Activated naive CD4-positive, alpha-beta T cell treated with anti-CD3 and anti-CD28 coated beads, Interleukin-2, amount 10 ng/mL, durations not matched to agents 7 days and 5 days (primary cell): ENCODE measurements at regions not wholly inside any gene's neighbourhood (a gene's known extent, or its start where the extent isn't known, plus 50 kb on each side); places are given as distances from the start of the nearest gene placed in this dataset.
A peak's percentile ranks its signal among the peaks of the same experiment; 100 is the strongest.
"Not testable (repeated sequence)": the region's sequence is repeated elsewhere in the genome, so short reads cannot be mapped to it uniquely, and the experiment has no call there.

Experiments used
- CTCF ChIA-PET: fragments of 350-600 bp; sonication (Branson Sonifier 250); formaldehyde crosslinking; loops from one replicate; lab custom pipeline; 2021; ENCODE audit warnings: antibody characterized with exemption; lab: Charles Lee
- DNase-seq: peaks from one replicate; pipeline ENCODE4 v3.0.0-alpha.2; 2020
- H3K27ac Mint-ChIP-seq: one replicate; pipeline ENCODE4 v1.8.0; 2021; ENCODE audit warnings: mild to moderate bottlenecking, moderate library complexity, mixed read lengths
- H3K27me3 Mint-ChIP-seq: one replicate; pipeline ENCODE4 v1.8.0; 2021; ENCODE audit warnings: mild to moderate bottlenecking, mixed read lengths
- H3K36me3 Mint-ChIP-seq: one replicate; pipeline ENCODE4 v1.8.0; 2021; ENCODE audit warnings: mixed read lengths
- H3K4me1 Mint-ChIP-seq: one replicate; pipeline ENCODE4 v1.8.0; 2021; ENCODE audit warnings: mixed read lengths
- H3K4me3 Mint-ChIP-seq: one replicate; pipeline ENCODE4 v1.8.0; 2021; ENCODE audit warnings: mild to moderate bottlenecking, moderate library complexity, mixed read lengths
- H3K9me3 Mint-ChIP-seq: one replicate; pipeline ENCODE4 v1.8.0; 2021; ENCODE audit warnings: mixed read lengths

DNA sequence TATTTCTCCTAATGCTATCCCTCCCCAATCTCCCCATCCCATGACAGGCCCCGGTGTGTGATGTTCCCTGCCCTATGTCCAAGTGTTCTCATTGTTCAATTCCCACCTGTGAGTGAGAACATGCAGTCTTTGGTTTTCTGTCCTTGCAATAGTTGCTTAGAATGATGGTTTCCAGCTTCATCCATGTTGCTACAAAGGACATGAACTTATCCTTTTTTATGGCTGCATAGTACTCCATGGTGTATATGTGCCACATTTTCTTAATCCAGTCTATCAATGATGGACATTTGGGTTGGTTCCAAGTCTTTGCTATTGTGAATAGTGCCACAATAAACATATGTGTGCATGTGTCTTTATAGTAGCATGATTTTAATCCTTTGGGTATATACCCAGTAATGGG is 51.3 kb upstream of the RIOK2 start:
- H3K4me1 Mint-ChIP-seq, DNase-seq, H3K36me3 Mint-ChIP-seq, H3K27me3 Mint-ChIP-seq, H3K27ac Mint-ChIP-seq, H3K4me3 Mint-ChIP-seq, CTCF ChIA-PET, H3K9me3 Mint-ChIP-seq: not testable (repeated sequence)

DNA sequence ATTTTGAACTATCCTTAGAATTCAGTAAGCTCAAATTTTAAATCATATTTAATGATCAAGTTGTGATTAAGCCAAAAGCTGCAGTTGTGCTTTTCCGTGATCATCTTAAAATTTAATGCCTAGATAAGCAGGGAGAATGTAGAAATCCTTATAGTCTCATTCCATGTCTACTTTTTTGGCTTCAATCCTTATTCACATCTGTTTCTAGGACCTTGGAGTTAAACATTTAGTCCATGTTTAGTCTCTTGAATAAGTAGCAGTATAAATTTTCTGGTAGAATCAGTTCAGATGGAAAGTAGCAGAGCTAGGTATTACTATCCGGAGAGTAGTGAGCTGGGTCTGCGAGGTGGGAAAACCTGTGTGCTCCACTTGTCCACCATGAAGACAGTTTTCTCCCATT is 59.3 kb upstream of the RIOK2 start:
- Mint-ChIP-seq H3K4me3 (no peak overlapping the region), H3K4me1 (no peaks in the 10 kb centered on the region)
- CTCF ChIA-PET, result no interaction called here

DNA sequence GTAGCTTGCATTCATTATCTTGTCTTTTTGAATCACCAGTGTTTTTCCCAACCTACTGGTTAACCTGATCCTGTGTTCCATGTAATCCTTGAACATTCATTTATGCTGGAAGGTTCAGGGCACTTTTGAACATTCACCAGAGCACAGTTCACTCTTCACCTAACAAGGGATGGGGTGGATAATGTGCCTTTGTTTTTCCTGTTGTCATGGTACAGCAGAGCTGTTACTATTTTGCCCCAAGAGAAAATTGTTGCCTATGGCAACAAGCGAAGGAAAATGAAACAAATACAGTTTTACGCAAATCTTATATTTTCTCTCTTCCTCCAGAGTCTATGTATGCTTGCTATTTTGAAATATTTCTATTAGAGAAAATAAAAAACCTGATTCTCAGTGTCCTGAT is 60.3 kb upstream of the RIOK2 start:
- CTCF ChIA-PET, result no interaction called here
- no peak for DNase-seq
- no peaks in the 10 kb centered on the region for H3K27me3 Mint-ChIP-seq
- no peaks in the 10 kb centered on the region for H3K9me3 Mint-ChIP-seq
- H3K27ac Mint-ChIP-seq, result no peak overlapping the region
- no peaks in the 10 kb centered on the region for H3K4me1 Mint-ChIP-seq
- H3K4me3 Mint-ChIP-seq, result no peak overlapping the region
- H3K36me3 Mint-ChIP-seq, result no peaks in the 10 kb centered on the region

More for the DNA sequence above, 59.3 kb upstream of the RIOK2 start:
- H3K27ac Mint-ChIP-seq, result no peak overlapping the region
- no peaks in the 10 kb centered on the region for H3K9me3 Mint-ChIP-seq
- H3K36me3 Mint-ChIP-seq, result no peaks in the 10 kb centered on the region
- H3K27me3 Mint-ChIP-seq, result no peaks in the 10 kb centered on the region
- no peak for DNase-seq

DNA sequence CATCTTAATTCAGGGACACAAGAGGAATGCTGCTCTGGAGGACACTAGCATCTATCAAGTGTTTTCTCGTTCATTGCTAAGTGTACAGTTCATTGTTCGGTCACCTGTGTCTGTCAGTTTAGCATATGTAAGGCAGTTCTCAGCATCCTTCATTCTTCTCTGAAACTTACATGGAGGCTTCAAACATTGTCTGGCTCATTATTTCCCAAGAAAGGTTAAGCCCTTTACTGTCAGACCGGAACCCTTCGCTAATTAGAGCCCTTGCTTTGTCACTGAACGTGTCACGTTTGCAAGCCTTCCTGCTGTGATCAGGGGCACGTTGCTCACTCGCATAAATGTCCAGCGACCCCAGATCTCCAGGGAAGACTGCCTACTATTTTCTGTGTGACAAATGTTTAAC is 62.3 kb upstream of the RIOK2 start:
- DNase-seq, result no peak
- Mint-ChIP-seq H3K36me3 (no peaks in the 10 kb centered on the region), H3K4me1 (no peaks in the 10 kb centered on the region), H3K4me3 (no peak overlapping the region), H3K9me3 (no peaks in the 10 kb centered on the region), H3K27me3 (no peaks in the 10 kb centered on the region), H3K27ac (no peak overlapping the region)
- CTCF ChIA-PET, result no interaction called here

DNA sequence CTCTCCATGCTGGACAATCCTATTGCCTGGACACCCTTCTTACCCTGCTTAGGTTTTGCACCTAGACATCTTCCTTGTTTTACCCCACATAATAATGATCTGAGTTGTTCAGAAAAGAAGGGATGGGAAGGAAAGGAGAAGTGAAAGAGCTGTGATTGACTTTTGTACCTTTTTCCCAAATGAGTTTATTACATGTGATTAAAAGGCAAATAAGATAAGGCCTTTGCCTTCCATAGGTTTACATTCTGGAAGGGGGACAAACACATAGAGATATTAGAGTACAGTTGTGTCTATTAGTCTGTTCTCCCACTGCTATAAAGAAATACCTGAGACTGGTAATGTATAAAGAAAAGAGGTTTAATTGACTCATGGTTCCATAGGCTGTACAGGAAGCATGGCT is 67.1 kb upstream of the RIOK2 start:
- no peaks in the 10 kb centered on the region for H3K9me3 Mint-ChIP-seq
- CTCF ChIA-PET, result no interaction called here
- H3K4me3 Mint-ChIP-seq, result no peak overlapping the region
- no peak for DNase-seq
- H3K27ac Mint-ChIP-seq, result no peak overlapping the region
- no peaks in the 10 kb centered on the region for H3K4me1 Mint-ChIP-seq
- H3K27me3 Mint-ChIP-seq, result no peaks in the 10 kb centered on the region
- no peaks in the 10 kb centered on the region for H3K36me3 Mint-ChIP-seq

DNA sequence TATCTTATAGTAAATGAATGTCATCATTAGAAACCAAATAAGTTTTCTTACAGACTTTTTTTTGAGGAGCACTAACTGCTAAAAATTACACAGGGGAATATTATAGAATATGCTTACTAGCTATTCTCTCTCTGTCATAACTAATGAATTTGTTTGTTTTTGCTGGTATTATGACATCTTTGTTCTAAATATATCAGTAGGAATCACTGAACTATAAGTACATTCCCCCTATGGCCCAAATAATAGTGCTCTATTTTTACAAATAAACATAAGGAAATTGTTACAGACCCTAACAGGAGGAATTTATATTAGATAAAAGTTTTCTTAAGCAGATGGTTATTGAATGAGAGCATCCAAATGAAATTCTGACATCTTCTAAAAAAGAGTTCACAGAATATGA is 83.0 kb upstream of the RIOK2 start:
- H3K36me3 Mint-ChIP-seq, result no peaks in the 10 kb centered on the region
- H3K4me1 Mint-ChIP-seq, result no peaks in the 10 kb centered on the region
- no peak overlapping the region for H3K27ac Mint-ChIP-seq
- H3K27me3 Mint-ChIP-seq, result no peaks in the 10 kb centered on the region
- CTCF ChIA-PET, result no interaction called here
- no peaks in the 10 kb centered on the region for H3K9me3 Mint-ChIP-seq
- DNase-seq, result no peak
- no peak overlapping the region for H3K4me3 Mint-ChIP-seq

DNA sequence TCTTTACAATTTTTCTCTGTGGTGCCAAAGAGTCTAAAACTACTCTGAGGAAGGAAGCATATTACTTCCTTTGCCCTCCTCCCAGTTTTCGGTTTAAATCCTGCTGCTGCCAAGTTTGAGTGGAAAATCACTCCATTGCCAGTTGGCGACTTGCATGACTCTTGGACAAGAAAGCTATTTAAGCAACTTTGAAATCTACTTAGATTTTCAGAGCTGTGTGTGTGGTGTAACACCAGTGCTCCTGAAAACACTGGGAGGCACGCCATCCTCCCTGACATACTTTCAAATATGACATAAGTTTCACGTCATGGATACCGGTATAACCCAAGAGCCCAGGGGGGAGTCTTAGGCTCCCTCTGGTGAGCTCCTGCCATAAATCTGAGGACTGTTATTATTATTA is 83.5 kb upstream of the RIOK2 start:
- Mint-ChIP-seq H3K4me1 (no peaks in the 10 kb centered on the region), H3K36me3 (no peaks in the 10 kb centered on the region), H3K27ac (no peak overlapping the region), H3K9me3 (peaks cover under 1% of the 10 kb centered on the region), H3K27me3 (no peaks in the 10 kb centered on the region), H3K4me3 (no peak overlapping the region)
- no peak for DNase-seq
- CTCF ChIA-PET, result no interaction called here

DNA sequence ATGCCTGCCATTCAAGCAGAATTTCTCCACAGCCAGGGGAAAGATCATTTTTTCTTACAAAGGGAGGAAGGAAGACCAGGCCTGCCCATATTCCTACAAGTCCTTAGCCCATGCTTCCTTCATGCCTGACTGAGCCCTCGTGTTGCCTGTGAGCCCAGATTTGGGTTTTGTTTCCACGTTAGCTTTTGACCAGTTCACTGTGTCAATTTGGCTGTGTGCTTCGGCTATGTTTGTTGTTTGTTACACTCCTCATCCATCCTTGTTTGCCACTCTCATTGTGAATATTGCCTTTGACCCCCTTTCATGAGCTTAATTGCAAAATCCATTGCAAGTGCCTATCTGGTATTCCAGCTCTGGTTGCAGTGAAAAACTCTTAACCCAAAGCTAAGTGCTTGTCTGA is 84.7 kb upstream of the RIOK2 start:
- CTCF ChIA-PET, result no interaction called here
- Mint-ChIP-seq H3K36me3 (no peaks in the 10 kb centered on the region), H3K4me3 (no peak overlapping the region), H3K27me3 (no peaks in the 10 kb centered on the region), H3K27ac (no peak overlapping the region), H3K9me3 (peaks cover 4% of the 10 kb centered on the region), H3K4me1 (no peaks in the 10 kb centered on the region)
- DNase-seq, result no peak

DNA sequence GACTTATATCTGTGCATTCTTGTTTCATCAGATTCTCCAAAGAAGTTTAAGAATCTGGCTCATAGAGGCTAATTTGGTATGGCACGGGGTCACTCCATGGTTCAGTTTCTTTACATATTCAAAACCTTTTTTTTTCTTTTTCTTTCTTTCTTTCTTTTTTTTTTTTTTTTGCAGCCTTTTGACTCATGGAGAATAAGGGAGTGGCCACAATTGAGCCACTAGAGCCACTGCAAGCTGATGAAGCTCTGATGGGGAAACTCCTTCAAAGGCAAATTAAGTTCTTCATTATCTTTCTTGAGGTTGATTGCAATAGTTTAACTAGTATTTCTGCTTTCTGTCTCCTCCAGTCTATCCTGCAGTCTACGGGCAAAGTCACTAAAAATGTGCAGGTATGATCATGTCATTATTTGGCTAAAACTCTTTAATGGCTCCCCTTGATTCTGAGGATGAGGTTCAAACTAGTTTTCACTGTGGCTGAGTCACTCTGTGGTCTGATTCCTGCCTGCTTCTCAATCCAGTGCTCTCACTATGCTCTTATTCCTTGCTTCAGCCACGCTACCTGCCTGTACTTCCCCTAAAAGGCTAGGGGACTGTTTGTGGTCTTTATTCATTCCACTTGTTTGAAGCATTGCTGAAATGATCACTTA is 93.5 kb upstream of the RIOK2 start:
- Mint-ChIP-seq H3K4me3 (no peak overlapping the region), H3K27ac (no peak overlapping the region), H3K9me3 (peaks cover 5% of the 10 kb centered on the region), H3K27me3 (no peaks in the 10 kb centered on the region), H3K4me1 (no peaks in the 10 kb centered on the region), H3K36me3 (no peaks in the 10 kb centered on the region)
- no peak for DNase-seq
- CTCF ChIA-PET, result no interaction called here

DNA sequence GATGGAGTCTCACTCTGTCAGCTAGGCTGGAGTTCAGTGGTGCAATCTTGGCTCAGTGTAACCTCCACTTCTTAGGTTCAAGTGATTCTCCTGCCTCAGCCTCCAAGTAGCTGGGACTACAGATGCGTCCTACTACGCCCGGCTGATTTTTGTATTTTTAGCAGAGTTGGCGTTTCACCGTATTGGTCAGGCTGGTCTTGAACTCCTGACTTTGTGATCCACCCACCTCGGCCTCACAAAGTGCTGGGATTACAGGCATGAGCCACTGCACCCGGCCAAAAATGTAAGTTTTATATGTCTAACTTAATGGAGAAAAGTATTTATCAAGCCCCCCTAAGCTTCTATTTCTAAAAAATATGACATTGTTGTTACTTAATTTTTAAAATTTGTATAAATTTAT is 98.2 kb upstream of the RIOK2 start:
- CTCF ChIA-PET, result no interaction called here
- DNase-seq, result no peak
- no peaks in the 10 kb centered on the region for H3K4me1 Mint-ChIP-seq
- H3K36me3 Mint-ChIP-seq, result no peaks in the 10 kb centered on the region
- no peak overlapping the region for H3K4me3 Mint-ChIP-seq
- H3K27me3 Mint-ChIP-seq, result no peaks in the 10 kb centered on the region
- no peaks in the 10 kb centered on the region for H3K9me3 Mint-ChIP-seq
- H3K27ac Mint-ChIP-seq, result no peak overlapping the region

DNA sequence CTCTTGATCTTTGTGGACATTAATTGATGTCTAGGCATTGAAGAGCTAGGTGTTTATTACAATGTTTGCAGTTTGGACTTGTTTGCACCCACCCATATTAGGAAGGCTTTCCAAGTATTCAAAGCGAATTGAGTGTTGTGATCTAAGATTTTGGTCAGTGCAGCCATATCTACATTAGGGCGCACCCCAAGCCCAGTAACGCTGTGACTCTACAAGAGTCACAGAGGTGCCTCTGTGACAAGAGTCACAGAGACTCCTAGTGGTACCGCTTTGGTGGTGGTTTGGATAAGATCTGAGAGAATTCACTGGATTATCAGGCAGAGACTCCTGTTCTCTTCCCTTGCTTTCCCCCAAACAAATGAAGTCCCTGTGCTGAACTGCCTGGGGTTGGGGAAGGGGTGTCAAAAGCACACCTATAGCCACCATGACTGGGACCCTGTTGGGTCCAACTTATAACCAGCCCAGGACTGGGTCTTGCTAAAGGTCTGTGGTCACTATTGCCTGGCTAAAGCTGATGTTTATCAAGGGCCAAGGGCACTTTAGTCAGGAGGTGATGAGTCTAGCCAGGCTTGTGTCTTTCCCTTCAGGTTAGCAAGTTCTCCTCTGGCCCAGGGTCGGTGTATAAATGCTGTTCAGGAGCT is 114.1 kb upstream of the RIOK2 start:
- no peaks in the 10 kb centered on the region for H3K27me3 Mint-ChIP-seq
- H3K27ac Mint-ChIP-seq, result no peak overlapping the region
- DNase-seq, result peak; percentile 27
- CTCF ChIA-PET, result interaction anchor here (0.5 to 0.7 kb wide), 2 partner anchors 53 to 1474 kb away, joined by 3 read pairs; no protein-coding TSS in a partner anchor
- no peaks in the 10 kb centered on the region for H3K4me1 Mint-ChIP-seq
- H3K9me3 Mint-ChIP-seq, result peaks cover 5% of the 10 kb centered on the region
- H3K4me3 Mint-ChIP-seq, result no peak overlapping the region
- no peaks in the 10 kb centered on the region for H3K36me3 Mint-ChIP-seq

DNA sequence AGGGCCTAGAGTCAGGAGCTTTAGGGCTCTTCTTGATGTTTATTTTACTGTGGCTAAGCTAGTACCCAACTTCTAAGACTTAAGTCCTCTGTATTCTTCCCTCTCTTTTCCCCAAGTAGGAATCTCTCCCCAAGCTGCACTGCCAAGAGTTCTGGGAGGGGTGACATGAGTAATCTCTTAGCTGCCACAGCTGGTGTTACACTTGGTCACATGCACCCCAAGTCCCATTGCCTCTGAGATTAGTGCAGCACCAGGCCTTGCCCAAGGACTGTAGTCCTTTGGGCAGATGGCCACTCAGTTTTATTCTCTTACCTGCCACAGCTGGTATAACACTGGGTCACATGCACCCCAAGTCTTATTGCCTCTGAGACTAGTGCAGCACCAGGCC is 114.7 kb upstream of the RIOK2 start:
- no peaks in the 10 kb centered on the region for H3K27me3 Mint-ChIP-seq
- CTCF ChIA-PET, result interaction anchor here (0.5 kb wide), 1 partner anchor 54 kb away, joined by 3 read pairs; no protein-coding TSS in a partner anchor
- peaks cover 5% of the 10 kb centered on the region for H3K9me3 Mint-ChIP-seq
- DNase-seq, result no peak
- H3K27ac Mint-ChIP-seq, result no peak overlapping the region
- H3K4me1 Mint-ChIP-seq, result no peaks in the 10 kb centered on the region
- no peaks in the 10 kb centered on the region for H3K36me3 Mint-ChIP-seq
- H3K4me3 Mint-ChIP-seq, result no peak overlapping the region

DNA sequence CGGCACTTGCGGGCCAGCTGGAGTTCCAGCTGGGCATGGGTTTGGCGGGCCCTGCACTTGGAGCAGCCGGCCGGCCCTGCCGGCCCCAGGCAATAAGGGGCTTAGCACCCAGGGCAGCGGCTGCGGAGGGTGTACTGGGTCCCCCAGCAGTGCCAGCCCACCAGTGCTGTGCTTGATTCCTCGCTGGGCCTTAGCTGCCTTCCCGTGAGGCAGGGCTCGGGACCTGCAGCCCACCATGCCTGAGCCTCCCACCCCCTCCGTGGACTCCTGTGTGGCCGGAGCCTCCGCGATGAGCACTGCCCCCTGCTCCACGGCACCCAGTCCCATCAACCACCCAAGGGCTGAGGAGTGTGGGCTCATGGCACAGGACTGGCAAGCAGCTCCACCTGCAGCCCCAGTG is 118.1 kb upstream of the RIOK2 start:
- DNase-seq, H3K4me1 Mint-ChIP-seq, H3K9me3 Mint-ChIP-seq, H3K36me3 Mint-ChIP-seq, H3K4me3 Mint-ChIP-seq, H3K27ac Mint-ChIP-seq, H3K27me3 Mint-ChIP-seq, CTCF ChIA-PET: not testable (repeated sequence)

DNA sequence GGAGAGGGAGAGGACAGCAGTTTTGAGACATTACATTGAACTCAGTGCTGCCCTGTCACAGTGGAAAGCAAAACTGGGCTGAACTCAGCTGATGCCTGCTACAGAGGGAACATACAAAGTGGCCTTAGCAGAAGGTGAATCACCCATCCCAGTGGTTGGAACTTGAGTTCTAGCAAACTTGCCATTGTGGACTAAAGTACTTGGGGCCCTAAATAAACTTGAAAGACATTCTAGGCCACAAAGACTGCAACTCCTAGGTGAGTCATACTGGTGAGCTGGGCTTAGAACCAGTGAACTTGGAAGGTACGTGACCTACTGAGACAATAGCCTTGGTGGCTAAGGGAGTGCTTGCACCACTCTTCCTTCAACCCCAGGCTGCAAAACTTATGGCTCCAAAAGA is 155.7 kb upstream of the RIOK2 start:
- Mint-ChIP-seq H3K9me3 (peaks cover 20% of the 10 kb centered on the region), H3K4me3 (no peak overlapping the region), H3K27ac (no peak overlapping the region), H3K36me3 (no peaks in the 10 kb centered on the region), H3K27me3 (no peaks in the 10 kb centered on the region), H3K4me1 (no peaks in the 10 kb centered on the region)
- DNase-seq, result no peak
- CTCF ChIA-PET, result no interaction called here

DNA sequence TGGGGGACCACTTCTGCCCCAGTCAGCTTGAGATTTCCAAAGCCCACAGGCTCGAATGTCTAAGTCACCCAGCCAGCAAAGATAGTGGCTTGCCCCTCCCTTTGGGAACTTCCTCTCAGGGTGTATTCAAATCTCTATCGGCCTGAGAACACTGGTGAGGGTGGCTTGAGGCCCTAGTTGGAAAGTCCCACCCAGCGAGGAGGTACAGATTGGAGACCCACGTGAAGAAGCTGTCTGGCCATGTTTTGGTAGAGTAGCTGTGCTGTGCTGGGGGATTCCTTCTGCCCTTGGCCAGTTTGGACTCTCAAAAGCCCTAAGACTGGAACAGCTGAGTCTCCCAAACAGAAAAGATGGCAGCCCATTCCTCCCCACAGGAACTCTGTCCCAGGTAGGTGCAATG is 172.7 kb upstream of the RIOK2 start:
- no peaks in the 10 kb centered on the region for H3K4me1 Mint-ChIP-seq
- no peaks in the 10 kb centered on the region for H3K36me3 Mint-ChIP-seq
- H3K27me3 Mint-ChIP-seq, result no peaks in the 10 kb centered on the region
- peaks cover 12% of the 10 kb centered on the region for H3K9me3 Mint-ChIP-seq
- H3K27ac Mint-ChIP-seq, result no peak overlapping the region
- CTCF ChIA-PET, result no interaction called here
- no peak overlapping the region for H3K4me3 Mint-ChIP-seq
- no peak for DNase-seq
